ENCODE measurements at regions not wholly inside any gene's neighbourhood (a gene's known extent, or its start where the extent isn't known, plus 50 kb on each side); places are given as distances from the start of the nearest gene placed in this dataset.

- peak; percentile 45 for DNase-seq
Measured at GRCh38 chr10:121076776-121077715, 225.9 kb downstream of the WDR11 start.

DNA sequence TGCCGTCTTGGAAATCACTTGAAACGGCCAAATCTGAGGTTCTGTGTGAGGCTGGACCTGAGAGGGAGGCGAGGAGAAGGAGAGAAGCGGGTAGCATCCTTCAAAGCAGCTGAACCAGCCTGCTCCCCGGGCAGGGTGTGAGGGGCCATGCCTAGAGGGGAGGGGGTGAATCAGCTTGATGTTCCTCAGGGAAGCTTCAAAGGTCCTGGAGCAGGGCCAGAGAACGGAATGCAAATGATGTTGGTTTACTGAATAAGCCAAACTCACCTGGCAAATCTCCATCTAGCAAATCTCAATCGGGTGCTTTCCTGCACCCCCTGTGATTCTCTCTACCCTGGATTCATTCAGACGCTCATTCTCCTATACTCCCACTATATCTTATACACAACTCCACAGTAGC lies 226.9 kb downstream of the WDR11 start:
- no peak for DNase-seq

DNA sequence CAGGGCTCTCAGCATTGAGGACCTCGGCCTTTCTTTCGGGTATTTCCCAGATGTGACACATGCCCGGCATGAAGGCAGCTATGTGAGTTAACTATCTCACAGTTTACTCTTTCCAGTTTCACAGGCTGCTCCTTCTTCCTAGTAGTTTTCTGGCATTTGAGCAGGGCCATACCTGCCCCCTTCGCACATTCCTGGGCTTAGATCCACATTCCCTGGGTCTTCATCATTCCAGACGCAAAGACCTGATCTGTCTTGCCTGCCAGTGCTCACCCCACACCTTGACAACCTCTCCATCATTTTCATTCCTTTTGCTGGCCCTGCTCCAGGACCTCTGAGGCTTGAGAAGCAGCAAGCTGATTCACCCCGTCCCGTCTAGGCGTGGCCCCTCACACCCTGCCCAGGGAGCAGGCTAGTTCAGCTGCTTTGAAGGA lies 227.5 kb downstream of the WDR11 start:
- DNase-seq, result no peak

DNA sequence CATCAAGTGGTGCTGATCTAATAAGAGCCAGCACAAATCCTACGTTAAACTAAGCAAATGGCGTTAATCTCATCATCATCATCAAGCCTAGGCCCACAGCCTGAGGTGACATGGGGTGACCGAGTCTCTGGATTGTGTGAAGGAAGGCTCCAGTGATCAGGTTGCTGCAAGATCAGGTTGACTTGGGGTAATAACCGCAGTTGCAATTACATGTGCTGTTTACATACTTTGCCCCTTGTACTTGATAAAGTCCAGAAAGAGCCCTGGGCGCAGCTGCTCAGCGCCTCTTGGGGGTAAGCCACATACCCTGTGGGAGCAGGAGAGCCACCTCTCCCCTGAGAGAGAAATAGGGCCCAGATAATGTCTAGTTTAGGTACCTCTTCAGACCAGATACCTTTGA lies 228.1 kb downstream of the WDR11 start:
- DNase-seq, result no peak

DNA sequence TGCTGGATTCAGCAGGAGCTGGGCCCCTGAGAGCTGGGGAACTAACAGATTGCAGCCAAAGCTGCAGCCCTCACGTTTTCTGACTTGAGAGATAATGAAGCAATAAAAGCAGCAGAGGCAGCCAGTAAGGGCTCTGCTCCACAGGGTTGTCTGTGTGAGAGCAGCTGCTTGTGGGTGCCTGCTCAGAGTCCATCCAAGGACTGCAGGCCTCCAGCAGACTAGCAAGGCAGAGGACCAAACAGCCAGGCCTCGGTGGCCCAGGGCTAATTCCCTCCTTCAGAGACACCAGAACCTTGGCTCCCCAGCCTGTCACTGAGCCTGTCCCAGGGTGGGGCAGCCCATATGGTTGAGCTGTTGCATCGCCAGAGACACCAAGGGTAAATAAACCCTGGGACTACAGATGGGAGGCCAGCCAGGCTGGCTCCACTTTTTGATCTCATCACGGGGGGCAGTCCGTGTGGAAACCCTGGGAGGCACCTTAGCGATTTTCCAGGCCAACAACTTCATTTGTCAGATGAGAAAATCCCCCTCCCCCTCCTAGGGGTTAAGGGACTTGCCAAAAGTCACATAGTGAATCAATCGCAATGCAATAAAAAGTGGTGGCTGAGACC lies 229.2 kb downstream of the WDR11 start:
- no peak for DNase-seq

- no peak for DNase-seq
Measured at GRCh38 chr10:121081306-121081705, 230.1 kb downstream of the WDR11 start.

GRCh38 chr10:121082984-121083383 lies 231.8 kb downstream of the WDR11 start:
- no peak for DNase-seq

DNA sequence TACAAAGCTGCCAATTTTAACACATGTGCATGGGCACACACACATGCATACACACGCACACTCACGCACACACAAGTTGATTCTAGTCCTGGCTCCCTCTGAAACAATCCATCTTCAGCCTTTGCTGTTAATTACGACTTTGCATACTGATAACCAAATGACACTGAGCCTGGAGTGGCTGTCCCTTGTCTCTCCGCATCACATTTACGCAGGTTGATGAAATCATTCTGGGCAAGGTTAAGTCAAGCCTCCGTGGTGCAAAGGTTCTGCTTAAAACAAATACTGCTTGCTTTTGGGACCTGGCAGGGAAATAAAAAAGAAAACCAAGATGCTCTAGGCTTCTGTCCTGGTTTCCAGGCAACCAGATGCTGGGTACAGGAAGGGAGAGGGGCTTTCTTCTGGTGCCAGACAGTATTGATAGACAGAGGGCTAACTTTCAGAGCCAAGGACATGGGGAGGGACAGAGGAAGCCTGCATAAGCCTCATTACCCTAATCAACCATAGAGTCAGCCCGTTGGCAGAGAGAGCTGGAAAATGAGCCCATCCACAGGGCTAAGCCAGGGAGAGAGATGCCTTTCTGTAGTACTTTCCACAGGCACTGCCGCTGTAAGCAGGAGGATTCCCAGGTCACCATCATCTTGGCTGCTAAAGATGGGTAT lies 233.0 kb downstream of the WDR11 start:
- no peak for DNase-seq

DNA sequence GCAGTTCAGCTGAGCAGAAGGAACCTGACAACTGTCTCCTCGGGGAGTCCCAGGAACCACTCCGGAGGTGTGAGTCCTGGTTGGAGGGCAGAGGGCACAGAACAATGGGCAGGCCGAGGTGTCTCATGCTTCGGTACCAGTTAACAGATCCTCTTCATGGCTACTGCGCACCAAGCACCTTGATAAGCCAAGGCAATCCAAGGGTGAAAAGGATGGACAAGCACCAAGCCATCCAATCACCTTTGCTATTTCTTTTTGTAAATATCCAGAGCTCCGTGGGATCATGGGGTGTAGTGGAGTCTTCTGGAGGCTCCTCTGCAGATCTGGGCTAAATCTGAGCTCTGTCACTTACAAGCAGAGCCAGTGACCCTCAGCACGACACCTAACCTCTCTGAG lies 233.5 kb downstream of the WDR11 start:
- DNase-seq, result no peak

DNA sequence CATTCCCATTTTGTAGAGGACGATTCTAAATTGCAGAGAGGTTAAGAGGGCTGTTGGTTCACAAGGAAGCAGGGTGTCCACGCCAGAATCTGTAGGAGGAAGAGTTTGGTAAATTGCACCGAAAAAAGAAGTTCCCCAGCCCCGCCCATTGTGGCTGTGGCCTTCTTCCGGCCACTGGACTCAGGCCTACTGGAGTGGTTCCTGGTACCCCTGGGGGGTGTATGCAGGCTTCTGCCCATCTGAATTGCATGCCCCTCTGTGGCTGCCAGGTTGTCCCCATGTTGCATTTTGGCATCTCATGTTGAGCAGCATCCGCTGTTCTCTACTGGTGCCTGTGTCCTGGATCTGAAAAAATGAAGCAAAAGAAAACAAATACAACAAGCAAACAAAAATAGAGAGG lies 234.2 kb downstream of the WDR11 start:
- no peak for DNase-seq

DNA sequence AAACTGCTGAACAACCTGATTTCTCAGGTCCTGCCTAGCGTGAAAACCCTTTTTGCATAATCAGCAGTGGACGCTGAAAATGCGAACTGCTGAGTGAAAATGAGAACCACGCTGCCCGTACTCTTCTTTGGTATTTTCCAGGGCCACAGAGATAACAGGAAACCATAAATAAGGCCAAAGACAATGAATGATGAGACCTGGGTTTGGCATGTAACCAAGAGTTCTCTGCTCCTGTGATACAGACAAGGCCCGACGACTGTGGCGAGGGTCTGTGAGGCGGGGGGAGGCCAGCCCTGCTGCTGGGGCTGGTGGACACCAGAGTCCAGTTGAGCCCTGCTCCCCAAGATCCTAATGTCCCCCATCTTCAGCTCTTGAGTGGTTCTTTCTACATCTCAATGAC lies 236.0 kb downstream of the WDR11 start:
- DNase-seq, result no peak

GRCh38 chr10:121087688-121088087 lies 236.5 kb downstream of the WDR11 start:
- no peak for DNase-seq

DNA sequence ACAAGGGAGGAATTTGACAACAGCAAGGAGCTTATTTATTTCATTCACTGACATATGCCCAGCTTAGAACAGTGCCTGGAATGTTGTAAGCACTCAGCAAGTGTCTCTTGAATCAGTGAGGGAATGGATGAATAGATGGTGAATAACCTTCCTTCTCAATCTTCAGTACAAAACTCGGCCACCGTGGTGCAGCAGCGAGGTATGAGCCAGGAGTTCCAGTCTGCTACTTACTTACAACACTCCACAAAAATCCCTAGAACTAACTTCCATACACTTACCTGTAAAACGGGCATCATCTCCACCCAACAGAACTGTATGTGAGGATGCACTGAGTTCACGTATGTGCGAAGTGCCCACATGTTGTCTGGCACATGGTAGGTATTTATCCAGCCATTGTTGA lies 237.4 kb downstream of the WDR11 start:
- no peak for DNase-seq

DNA sequence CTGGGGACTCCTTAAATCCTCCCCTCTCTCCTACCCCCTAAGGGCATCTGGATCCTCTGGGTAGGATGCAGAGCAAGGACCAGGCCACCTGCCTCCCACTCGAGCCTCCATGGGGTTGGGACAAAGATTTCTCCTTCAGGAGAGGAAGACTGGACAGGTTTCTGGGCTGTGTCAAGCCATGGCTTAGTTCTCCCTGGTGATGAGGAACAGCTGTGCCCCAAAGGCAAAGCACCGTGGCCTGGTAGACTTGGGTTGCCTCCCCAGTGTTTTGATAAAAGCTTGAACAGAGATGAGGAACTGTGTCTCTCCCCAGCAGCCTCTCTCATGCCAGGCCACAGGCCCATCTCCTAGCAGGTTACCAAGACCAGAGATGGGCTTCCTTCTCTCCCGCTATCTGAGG lies 238.3 kb downstream of the WDR11 start:
- DNase-seq, result no peak

- no peak for DNase-seq
Measured at GRCh38 chr10:121091961-121092719, 241.0 kb downstream of the WDR11 start.

DNA sequence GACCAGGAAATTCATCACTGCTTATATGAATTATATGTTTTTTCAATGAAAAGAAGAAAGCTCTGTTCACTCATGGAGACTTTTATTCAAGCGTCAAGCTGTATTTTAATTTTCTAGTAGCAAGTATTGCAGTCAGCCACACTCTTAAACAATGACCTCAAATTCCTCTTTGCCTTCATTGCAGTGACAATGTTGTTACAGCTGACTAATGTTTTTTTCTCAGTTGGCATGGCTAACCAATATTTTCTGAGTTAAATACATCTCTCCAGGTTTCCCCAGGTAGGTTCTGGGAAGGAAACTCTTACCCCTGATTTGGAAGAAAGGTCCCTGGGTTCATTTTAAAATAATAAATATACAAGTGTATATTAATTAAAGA lies 241.5 kb downstream of the WDR11 start:
- DNase-seq, result no peak

DNA sequence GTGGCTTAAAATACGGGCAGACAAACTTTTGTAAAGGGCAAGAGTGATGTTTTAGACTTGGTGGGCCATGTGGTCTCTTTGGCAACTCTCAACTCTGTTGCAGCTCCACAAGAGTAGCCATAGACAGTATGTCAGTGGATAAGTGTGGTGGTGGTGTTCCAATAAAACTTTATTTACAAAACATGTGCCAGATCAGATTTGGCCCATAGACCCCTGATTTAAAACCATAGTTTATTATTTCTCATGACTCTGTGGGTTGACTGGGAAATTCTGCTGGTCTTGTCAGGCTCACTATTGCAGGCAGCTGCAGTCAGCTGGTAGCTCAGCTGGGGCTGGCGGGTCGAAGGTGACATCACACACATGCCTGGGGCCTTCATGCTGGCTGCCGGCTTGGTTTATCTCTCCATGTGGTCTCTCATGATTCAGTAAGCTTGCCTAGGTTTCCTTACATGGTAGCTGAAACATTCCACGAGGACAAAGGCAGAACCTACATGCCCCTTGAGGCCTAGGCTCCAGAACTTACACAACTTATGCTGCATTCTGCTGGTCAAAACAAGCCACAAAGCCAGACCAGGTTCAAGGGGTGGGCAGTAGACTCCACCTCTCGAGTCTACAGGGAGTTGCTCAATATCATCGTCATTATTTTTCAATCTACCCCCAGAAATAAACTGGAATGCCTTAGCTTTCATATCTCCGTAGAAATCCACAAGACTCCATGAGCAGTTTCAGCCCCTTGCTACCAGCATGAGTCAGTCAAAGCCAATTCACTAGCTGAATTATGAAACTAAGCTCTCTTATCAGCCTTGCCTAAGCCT lies 245.7 kb downstream of the WDR11 start:
- no peak for DNase-seq

GRCh38 chr10:121098211-121098610 lies 247.0 kb downstream of the WDR11 start:
- DNase-seq, result no peak

DNA sequence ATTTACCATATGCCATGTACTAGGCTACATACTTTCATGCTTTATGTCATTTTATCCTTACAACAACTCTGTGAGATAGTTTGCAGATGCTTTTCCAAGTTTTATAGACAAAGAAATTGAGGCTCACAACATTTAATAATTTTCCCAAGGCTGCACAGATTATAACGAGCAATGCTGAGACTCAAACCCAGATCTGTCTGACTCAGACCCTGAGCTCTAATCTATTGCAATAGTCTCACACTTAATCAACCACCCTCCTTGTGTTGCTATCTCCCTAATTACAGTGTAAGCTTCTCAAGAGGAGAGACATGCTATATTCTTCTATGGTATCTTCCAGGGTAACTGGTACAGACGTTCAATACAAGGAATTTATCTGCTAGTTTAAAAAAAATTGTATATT lies 247.6 kb downstream of the WDR11 start:
- DNase-seq, result no peak

GRCh38 chr10:121099181-121099580 lies 248.0 kb downstream of the WDR11 start:
- no peak for DNase-seq

DNA sequence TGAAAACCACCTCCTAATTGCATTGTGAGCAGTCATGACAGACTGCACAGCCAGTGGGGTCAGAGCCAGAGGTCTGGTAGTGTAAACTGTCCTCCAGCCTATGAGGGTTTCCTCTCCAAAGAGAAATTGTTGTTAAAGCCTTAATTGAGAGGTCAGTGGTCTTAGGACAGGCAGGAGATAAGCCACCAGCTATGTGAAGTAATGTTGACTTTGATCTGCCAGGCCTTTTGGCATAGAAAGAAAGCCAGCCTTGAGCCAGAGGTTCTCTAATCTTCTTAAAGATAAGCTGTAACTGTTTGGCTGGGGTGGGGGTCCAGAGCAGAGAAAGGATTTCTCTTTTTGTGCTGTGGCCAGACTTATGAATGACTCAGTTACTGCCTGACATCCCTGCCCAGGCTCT lies 248.4 kb downstream of the WDR11 start:
- DNase-seq, result no peak

DNA sequence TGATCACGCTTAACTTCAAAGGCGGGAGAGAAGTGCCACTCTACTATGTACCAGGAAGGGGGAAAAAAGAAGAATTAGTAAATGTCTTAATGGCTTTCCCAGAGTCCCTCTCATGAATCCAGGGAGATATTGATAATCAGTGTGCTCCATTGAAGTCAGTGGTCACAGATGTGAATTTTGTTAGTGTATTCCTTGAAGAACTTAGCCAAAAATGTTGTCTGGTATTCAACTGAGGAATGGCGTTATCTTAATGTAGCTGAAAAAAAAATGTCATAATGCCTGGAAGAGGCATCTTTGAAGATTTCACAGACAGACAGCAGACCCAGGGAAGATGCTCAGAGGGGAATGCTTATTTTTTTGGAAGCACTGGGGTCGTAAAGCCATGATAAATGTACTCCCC lies 250.4 kb downstream of the WDR11 start:
- DNase-seq, result no peak

Measured in right hindlimb (tissue), 1 donor.